HG02798 (cell line): ENCODE measurements at regions not wholly inside any gene's neighbourhood (a gene's known extent, or its start where the extent isn't known, plus 50 kb on each side); places are given as distances from the start of the nearest gene placed in this dataset.
"Not testable (repeated sequence)": the region's sequence is repeated elsewhere in the genome, so short reads cannot be mapped to it uniquely, and the experiment has no call there.

Experiments
- ATAC-seq: cut with Tn5 transposase; IDR thresholded peaks from one replicate; pipeline ENCODE4 v1.9.1; 2021; ENCODE audit warnings: mild to moderate bottlenecking; ENCODE audit not compliant: unreplicated experiment, poor library complexity

DNA sequence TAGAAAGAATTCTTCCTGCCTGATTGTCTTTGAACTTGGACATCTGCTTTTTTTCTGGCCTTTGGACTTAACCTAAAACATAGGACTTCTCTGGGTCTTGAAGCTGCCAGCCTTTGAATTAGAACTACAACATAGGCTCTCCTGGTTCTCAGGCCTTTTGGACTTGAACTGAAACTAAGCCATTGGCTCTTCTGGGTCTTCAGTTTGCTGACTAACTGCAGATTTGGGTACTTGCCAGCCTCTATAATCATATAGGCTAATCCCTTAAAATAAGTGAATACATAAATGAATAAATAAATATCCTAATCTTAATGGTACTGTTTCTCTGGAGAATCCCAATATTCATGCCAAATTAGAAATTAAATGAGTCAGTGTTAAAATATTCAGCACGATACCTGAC is 473.4 kb upstream of the PAPPA start:
- ATAC-seq: no peak

GRCh38 chr9:115681585-115681984 is 472.0 kb upstream of the PAPPA start:
- ATAC-seq: no peak

DNA sequence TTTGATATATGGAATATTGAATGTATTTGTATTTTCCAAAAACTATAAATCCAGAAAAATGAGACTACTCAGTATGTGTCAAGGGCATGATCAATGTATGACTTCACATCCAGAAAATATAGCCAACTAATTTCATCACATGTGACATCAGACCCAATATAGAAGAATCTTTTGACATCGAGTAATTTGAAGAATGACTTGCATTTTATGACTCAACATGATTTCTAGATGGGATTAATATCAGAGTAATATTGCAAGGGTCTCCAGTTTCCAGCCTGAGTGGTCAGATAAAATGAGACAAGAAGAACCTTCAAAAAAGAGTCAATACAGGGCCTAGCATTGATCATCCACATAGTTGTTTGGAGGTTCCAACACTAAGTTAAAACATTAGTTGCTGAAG is 467.5 kb upstream of the PAPPA start:
- no peak for ATAC-seq

- ATAC-seq: no peak
These were observed 466.2 kb upstream of the PAPPA start for GRCh38 chr9:115687356-115687755.

GRCh38 chr9:115689331-115689730 is 464.3 kb upstream of the PAPPA start:
- ATAC-seq: no peak

- ATAC-seq: no peak
These were observed 462.6 kb upstream of the PAPPA start for GRCh38 chr9:115690786-115691496.

DNA sequence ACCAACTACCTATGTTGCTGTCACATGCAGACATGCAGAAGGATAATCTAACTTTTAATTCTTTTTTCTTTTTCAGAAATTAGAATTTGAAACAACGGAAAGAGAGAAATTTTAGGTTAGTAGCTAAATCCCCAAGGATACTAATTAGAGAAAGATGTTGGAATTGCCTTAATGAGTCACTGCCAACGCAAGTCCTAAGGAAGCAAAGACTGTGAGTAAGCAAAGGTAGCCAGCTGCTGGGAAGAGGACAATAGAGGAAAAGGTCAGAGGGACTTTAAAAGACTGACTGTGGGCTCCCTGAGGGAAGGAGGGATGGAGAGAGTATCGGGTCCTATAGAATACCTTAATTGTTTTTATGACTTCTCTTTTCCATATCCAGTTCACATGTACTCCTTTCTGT is 461.9 kb upstream of the PAPPA start:
- no peak for ATAC-seq

- not testable (repeated sequence) for ATAC-seq
These were observed 460.7 kb upstream of the PAPPA start for GRCh38 chr9:115692868-115693267.

- no peak for ATAC-seq
These were observed 459.6 kb upstream of the PAPPA start for GRCh38 chr9:115694014-115694413.

DNA sequence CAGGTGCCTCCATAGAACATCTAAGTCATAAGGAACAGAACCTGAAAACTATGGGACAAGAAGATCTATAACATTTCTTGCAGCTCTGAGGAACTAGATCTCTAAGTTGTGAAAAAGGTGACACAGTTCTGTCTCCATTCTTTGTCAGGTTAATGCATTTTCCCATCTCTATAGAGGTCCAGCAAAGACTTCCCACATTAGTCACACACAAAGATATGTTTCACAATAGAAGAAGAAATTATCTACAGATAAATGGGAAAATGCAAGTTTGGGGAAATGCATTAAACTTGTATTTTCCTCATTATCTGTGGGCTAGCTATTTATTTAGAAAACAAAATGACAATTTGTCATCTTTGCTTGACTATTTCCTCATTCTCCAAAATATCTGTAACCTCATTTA is 458.6 kb upstream of the PAPPA start:
- ATAC-seq: no peak

GRCh38 chr9:115712981-115713380 is 440.6 kb upstream of the PAPPA start:
- no peak for ATAC-seq

DNA sequence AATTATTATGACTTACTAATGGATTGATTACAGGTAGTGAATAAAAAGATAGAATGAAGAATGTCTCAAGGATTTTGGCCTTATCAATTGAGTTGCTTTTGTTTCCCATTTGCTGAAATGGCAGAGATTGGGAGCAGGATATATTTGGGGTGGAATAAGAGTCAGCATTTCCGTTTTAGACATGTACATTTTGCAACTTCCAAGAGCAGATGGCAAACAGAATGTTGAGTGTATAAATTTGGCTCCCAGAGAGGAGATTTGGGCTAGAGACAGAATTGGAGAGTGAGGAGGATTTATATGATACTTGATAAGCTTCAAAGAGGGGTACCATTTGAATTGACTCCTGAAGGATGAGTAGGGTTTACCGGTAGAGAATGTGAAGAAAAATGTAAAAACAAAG is 437.9 kb upstream of the PAPPA start:
- ATAC-seq: no peak

DNA sequence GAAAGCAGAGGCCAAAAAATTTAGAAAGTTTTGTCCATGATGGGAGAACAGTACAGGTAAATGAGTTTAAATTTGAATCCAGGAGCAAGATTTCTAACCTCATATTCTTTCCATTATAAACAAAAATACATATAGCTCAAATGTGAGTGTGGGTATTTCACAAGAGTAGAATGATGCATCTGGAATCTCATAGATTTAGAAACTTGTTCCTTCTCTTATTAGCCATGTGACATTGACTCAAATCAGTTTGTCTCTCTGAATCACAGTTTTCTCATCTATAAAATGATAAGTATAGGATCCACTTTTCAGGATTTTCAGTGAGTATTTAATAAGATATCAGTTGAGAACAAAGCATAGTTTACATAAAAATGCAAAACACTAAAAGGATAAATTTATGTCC is 436.3 kb upstream of the PAPPA start:
- ATAC-seq: no peak

- no peak for ATAC-seq
These were observed 435.8 kb upstream of the PAPPA start for GRCh38 chr9:115717711-115718173.

DNA sequence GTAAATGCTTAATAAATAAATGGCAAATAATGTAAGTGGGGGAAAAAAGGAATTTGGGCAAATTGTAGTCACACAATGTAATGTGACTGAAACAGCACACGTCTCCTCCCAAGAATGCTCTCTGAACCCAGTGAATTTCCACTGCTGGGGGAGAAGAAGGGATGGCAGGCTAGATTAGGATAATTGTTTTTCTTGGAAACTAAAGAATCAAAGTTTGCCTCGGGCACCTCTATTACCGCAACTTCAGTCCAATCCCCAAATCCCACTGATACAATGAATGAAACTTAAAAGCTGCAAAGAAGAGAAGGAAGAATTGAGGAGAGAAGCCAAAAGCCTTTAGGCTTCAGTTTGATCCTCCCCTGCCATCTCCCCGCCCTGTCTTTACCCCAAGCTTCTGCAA is 423.2 kb upstream of the PAPPA start:
- ATAC-seq: no peak

DNA sequence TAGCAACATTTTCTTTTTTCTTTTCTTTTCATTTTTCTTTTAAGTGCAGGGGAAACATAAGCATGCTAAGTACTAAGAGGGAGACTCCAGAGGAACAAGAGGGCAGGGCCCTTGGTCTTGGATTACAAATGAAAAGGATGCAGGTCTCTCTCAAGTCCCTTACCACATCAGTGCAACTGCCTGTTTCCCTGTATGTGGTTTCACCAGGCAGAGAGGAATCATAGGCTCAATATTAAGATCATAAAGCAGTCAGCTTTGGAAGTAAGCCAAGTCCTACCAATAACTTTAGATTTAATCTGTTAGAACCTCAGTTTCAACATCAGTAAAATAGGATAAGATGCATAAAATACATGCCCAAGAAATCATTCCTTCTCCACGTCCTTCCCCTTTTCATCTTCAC is 422.7 kb upstream of the PAPPA start:
- no peak for ATAC-seq

DNA sequence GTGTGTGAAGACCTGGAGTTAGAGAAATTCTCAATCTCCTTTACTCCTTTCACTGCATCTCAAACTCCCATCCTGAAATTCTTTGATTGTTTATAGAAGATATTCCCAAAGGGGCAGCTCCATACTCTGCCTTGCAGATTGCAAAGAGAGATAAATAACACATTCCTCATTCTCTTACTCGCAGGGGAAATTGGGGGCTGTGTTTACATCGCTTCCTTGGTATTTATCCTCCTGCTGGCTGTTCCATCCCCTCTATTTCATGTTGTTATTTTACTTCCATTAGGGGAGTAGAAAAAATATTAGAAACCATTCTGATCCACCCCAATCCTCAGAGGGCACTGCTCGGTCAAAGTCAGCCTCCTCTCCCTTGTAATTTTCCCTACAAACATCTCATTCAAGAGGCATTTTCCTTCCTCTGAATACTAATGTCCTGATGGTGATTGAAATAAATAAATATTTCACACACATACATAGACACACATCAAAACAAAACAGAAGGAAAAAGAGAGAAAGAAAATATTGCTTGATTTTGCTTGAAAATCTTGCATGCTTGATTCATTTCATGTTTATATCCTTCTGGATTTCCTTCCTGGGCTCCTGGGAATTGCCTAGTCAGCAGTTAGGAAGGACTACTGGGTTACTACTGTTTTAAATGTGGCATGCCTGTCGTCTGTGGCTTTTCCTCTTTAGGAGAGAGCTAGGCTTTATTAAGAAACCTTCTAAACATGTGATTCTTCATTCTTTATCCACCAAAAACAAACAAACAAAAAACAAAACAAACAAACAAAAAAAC is 420.1 kb upstream of the PAPPA start:
- ATAC-seq: no peak

DNA sequence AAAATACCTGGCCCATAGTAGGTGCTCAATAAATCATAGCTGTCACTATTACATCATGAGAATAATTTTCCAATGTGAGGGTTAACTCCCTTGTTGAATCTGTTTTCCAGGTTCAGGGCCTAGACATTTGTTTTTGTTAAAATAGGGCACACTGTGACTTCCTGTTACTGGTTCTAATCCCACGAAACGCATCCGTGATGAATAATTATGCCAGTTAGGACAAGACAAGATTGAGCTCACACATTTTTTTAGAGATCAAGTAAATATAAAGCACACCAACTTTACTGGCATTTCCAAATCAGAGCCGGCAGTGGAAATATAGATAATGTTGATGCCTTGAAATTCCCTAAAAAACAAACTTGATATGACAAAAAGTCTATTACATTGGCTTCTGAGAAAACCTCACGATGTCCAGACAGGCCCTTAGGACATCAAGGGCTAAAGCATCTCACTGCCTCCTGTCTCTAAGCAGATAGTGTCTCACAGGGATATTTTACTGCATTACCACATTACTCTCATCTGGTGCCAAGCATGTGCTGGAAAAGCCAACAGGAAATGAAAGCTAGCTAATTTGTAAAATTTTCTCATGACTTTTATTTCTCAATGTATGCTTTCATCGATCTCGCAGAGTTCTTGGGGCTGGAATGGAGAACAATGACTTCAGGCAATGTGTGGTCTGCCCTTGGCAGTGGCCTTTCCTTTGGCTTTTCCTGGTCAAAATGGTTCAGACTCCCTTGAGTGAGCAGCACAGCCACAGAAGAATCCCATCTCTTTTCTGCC is 414.3 kb upstream of the PAPPA start:
- ATAC-seq: no peak

- no peak for ATAC-seq
These were observed 412.6 kb upstream of the PAPPA start for GRCh38 chr9:115740986-115741385.

DNA sequence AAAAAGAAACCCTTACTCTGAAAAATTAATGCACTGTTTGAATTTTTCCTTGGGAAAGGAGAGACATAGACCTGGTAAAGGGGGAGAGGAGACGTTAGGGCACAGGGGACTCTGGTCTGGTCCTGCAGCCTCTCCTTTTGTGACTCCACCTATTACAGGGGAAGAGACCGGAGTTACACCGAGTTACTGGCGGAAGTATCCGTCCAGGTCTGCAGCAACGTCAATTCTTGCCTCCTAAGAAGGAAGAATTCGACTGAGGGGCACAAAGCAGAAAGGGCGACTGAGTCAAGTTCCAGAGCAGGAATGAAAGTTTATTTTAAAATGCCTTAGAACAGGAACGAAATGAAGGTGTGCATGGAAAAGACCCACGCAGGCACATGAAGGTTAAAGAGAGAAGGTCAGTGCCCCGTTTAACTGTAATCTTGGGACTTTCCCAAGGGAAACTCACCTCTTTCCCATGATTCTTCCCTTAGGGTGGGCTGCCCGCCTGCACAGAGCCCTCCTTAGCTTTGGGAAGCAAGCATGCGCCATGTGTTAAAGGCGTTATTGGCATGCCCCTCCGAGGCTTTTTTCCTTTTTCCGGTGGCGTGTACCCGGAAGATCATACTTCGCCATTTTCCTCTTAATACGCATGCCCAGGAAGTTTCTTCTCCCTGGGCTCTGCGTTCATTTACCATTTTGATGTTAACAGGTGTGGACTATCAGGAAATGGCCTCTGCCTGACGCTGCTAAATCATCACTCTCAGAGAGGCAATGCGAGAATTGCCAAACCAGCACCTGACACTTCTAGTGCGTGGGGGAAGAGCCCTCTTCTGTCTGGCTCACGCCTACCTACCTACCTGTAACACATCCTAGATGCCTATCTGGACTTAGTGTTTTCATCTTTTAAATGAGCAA is 409.6 kb upstream of the PAPPA start:
- no peak for ATAC-seq
